DMS53 treated with DMSO at 0.1 percent for 48 hours (cell line): ENCODE measurements at regions not wholly inside any gene's neighbourhood (a gene's known extent, or its start where the extent isn't known, plus 50 kb on each side); places are given as distances from the start of the nearest gene placed in this dataset.
"Not testable (repeated sequence)": the region's sequence is repeated elsewhere in the genome, so short reads cannot be mapped to it uniquely, and the experiment has no call there.

Experiments
- DNase-seq: peaks from one replicate; lab custom pipeline; 2025; ENCODE audit not compliant: unreplicated experiment; lab: John Stamatoyannopoulos, UW

DNA sequence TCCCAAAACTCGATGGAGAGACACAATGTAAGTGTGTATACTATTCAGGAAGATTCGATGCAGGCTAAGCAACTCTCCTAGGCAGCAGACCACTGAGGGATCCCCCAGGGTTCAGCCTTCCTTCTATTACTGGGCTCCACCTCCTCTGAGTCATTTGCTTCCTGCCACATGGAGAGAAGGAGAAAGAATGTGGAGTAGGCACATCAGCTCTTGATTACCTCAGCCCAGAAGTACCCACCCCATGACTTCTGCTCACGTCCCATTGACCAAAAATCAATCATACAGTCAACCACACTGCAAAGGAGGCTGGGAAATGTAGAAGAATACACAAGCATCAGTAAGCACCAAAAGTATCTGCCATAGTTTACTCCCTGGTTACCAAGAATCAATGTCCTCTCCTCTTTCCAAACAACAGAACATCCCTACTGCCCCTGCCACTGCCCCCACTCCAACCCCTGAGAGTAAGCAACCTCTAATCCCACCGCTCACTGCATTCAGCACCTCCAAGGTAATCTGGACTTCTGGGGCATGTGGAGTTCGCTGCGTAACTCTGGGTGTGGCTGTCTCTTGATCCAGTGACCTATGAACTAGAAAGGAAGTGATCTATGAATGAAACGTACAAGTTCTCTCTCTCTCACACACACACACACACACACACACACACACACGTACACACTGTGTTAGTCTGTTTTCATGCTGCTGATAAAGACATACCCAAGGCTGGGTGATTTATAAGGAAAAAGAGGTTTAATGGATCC is 91.2 kb upstream of the C1QTNF7 start:
- DNase-seq, result no peak

DNA sequence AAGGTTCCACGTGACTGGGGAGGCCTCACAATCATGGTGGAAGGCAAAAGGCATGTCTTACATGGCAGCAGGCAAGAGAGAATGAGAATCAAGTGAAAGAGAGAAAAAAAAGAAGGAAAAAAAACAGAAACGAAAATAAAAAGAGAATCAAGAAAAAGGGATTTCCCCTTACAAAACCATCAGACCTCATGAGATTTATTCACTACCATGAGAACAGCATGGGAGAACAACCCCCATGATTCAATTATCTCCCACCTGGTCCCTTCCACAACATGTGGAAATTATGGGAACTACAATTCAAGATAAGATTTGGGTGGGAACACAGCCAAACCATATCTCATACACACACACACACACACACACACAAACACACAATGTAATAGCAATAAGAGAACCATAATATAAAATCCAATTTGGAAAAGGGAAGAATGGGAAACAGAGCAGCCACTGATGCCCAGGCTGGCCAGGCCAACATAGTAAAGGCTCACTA is 90.6 kb upstream of the C1QTNF7 start:
- DNase-seq, result not testable (repeated sequence)

DNA sequence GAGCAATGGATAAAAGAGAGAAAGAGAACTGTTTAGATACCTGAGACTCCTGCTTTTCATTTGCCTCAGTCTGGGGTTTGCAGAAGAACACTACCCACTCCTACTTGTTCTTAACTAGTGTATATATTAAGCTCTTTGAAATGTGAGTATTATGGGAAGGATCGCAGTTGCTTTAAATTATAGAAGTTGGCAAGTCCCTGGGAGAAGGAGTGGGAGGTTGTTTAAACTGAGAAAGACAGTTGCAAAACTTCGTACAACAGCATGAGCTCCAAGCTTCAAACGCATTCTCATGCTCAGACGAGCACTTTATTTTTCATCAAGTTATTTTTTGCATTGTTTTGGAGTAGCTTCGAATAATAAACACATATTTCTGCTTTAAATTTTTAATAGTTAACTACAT is 88.1 kb upstream of the C1QTNF7 start:
- no peak for DNase-seq

DNA sequence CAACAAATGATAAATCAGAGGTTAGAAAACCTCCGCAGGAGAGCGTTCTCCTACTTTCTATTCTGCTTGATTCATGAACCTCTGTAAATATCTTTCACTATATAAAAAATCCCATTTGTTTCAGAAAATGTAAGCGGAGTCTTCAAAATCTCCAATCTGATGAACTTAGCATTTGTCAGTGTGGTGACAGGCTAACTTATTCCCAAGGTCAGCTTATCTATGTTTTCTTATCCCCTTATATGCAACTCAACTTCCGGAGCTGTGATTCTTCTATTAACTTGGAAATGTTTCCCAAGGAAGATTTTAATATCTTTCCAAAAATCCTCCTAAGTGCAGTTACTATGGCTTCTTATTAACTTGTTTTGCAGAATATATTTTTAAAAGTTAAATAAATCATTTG is 87.5 kb upstream of the C1QTNF7 start:
- no peak for DNase-seq

DNA sequence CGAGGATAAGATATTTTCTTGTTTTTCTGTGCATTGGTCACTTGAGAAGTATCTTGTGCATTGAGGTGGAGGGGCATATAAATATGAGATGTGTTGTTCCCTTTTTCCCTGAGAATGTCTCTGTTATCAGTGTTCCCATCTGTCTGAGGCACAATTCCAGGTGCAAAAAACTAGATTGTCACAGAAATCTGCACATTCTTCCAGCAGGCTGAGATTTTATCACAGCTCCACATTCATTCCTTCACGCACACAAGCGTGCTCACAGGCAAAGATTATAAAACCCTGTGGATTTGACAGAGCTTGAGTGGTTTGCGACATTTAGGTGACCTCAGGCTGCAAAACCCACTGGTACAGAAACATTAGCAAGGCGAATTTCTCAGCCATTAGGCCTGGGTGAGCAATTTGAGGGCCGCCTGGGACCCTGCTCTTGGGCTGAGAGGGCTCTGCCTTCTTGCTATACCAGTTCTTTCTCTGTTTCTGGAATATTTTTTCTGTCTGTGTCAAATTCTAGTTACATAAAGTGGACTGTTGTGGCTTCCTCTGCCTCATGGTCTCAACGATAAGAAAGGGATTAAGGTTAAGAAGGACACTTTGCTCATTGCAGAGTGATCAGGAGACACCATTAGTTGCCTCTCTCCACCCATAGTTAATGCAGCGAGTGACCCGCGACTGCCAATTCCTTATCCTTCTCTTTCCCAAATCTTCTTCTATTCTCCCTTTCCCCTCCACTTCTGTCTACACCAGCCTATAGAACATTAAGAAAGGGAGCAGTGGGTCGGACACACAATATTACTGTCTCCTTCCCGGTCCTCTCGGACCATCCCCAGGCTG is 86.7 kb upstream of the C1QTNF7 start:
- DNase-seq, result no peak

DNA sequence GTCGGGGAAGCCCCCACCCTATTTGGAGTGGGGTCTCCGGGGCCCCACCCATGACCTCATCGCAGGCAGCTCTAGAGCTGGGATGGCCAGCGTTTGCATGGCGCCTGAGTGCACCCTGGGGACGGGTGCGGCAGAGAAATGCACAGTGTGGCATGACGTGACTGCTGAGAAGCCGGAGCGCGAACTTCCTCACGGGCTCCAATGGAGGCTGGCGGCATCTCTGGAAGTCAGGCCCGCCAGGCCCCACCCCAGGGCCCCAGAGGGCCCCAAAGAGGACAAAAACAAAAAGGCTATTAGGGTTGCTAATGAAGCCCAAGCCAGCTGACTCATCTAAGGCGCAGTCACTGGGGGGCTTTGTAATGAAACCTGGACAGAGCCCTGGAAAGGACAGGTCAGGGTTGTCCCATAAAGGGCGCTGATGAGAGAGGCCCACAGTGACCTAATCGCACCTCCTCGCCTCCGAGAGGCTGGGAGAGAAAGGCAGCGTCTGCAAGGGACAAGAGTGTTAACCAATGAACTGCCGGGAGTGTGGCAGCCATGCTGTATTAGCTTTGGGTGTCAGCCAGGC is 86.0 kb upstream of the C1QTNF7 start:
- no peak for DNase-seq

DNA sequence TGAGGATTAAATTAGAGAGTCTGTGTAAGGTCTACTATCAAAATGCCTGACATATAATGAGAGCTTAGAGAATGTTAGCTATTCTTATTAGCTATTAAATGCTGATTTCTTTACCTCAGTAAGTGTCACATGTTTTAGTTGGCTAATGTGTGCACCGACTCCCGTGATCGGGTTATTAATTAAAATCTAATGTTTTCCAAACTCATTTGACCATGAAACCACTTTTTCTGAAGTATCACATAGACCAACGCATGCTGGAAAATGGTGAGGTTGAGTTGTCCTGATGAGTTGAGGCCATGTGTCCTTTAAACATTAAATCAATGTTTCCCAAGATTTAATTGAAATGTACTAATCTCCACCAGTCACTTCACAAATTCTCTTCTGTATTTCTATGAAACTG is 84.8 kb upstream of the C1QTNF7 start:
- no peak for DNase-seq

DNA sequence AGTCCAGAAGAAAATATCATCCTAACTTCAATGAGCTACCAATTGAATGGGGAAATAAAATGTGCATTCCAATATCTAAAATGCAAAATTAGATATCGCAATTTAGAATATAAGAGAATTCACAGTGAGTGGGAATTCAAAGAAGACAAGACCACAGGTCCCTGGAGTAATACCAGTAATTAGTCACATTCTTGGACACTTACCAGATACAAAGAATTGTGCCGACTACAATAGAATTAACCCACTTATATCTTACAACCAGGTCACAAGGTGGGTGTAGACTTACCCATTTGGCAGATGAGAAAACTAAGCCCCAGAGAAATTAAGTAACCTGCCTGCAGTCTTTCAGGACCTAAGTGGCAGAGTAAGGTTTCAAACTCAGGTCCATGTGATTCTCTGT is 84.3 kb upstream of the C1QTNF7 start:
- DNase-seq, result no peak

DNA sequence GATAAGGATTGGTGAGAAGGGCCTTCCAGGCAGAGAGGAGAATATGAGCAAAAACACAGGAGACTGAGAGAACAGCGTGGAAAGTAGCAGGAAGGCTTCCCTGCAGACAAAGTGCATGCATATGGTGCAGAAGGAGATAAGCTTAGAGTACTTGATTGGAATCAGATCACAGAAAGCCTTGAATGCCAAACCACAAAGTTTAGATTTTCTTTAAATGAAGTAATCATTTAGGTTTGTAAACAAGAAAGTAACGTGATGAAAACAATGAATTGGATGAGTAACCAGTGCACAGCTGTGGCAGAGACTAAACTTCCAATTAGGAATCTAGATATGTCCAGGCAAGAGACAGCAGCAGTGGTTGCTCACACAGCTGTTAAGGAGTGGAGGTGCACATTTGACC is 83.8 kb upstream of the C1QTNF7 start:
- no peak for DNase-seq

DNA sequence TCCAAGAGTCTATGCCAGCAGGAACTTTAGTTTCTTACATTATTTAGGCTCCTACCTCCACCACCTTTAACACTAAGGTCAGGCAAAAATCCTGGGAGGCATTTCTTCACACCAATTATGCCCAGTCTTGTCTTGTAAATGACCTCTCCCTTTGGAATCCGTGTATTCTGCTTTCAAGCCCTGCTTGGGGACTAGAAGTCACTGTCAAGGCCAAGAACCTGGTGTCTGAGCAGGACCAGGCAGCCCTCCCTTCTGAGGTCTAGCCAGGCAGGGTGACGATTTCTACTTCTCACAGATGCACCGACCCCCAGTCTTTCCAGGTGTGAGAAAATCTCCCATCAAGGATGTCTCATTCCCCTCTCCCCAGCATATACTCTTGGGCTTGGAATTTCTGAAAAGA is 82.7 kb upstream of the C1QTNF7 start:
- no peak for DNase-seq

DNA sequence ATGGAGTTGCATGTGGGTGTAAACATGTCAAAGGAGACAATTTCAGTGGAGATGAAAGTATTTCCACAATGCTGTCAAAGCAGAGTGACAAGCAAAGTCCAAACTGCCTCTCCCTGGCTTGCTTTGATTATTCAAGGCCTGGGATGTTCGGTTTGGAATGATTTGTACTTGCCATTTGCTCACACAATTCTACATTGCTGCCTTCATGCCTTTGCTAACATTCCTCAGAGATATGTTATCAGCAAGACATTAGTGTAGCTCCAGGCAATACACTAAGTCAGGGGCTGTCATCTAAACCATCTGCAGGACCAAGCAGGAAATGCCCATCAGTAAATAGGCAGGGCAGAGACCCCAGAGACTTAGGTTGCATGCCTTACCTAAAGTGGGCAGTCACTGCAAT is 79.6 kb upstream of the C1QTNF7 start:
- DNase-seq, result no peak

DNA sequence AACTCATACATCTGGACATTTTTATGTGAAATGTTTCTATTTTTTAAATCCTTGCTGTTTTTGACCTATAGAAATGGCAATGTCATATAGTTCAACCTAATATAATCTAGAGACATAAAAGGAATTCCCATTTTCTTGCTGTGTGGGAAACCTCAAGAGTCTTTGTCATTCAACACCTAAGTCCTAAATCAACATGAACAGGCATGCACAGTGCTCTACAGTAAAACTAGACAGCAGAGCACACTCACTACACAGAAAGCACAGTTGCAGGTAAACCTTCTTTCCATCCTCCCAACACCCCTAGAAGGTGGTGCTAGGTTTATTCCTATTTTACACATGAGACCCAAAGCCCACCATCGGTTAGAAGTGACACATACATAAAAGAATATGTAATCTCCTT is 79.1 kb upstream of the C1QTNF7 start:
- no peak for DNase-seq

DNA sequence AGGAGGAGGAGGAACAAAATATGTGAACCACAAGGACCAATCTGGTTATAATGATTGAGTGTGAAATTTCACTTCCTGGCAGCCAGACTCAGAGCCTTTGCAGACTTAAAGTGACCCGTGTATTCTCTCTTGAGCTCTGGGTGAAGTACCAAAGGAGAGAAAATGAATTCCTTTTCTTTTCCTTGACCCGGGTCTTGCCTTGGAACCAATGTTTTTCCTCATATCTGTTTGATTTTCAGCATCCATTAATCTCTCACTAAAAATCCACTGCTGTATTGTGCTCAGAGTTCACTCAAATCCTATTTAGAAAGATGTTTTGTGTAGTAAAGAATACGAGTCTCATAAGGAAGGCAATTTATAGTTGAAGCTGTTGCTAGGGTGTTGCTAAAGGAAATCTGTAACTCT is 78.3 kb upstream of the C1QTNF7 start:
- no peak for DNase-seq

DNA sequence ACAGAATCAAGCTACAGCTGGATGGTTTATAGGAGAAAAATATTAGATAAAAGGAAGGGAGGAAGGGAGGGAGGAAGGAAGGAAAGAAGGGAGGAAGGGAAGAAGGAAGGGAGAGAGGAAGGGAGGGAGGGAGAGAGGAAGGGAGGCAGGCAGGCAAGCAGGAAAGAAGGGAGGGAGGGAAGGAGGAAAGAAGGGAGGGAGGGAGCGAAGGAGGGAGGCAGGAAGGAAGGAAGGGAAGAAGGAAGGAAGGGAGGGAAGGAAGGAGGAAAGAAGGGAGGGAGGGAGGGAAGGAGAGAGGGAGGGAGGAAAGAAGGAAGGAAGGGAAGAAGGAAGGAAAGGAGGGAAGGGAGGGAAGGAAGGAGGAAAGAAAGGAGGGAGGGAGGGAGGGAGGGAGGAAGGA is 77.9 kb upstream of the C1QTNF7 start:
- no peak for DNase-seq

DNA sequence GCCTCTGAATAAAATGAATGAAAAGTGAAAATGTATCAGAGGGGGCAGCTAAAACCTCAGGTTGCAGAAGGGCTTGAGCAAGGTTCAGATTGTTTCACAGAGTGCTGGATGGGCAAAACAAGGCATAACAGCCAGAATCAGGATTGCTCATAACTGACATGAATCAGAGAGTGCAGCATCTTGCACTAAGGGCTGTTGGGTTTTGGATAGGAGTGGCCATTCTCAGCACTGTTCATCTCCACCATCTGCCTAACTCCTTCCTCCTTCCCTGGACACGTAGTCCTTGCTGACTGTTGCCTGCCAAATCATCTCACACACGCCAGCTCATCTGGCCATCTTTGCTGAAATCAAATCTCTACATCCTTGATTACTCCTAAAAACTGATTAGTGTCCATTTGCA is 75.3 kb upstream of the C1QTNF7 start:
- no peak for DNase-seq

DNA sequence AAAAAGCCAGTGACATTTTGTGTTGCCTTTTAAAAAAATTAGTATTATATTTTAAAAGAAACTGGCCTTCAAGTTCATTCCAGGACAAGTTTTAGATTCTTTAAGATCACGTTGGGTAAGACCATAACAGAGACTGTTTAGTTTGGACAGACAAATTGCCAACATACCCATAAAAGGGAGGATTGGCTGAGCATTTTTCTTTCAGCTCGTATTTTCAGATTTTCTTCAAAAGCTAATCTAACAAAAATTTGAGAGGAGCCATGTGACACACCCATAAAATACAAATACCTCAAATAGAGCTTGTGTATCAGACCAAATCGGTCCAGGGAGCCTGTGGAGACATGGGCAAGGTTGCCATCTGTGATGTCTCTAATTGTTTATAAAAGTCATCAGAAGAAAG is 74.6 kb upstream of the C1QTNF7 start:
- DNase-seq, result no peak

DNA sequence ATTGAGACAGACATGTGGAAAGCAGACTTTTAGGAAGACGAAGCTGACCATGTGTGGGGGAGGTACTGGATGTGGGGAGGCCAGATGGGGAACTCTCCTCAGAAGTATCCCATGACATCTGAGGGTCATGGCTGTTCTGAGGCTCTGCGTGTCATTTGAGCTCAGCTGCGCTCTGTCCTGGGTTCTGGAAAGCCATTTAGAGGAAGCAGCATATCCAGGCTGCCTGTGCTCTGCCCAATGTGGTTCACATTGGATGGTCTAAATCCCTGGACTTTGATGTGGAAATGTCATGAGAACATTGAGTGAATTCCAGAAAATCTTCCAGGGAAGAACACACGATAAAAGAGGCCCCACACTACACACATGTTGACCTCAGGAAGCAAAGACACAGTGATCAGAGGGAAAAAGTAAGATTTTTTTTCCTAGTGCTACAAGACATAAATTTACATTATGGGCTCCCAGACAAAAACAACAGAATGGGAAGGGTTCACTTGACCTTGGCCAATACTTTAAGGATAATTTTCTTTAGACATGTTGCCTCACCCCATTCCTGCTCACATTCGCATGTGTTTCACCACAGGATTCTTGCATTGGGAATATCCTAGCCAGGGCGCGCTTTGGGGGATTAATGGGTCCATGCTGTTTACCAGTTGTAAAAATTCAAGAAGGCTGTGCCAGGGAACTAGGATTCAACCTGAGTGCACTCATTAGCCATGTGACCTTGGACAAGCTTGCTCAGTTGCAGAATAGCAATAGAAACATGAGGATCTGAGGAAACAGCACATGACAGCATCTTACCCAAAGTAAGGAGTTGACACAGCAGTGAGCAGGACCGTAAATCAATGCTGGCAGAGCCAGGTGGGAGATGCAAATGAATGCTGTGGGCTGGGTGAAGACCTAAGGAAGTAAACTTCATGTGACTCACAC is 73.2 kb upstream of the C1QTNF7 start:
- no peak for DNase-seq

DNA sequence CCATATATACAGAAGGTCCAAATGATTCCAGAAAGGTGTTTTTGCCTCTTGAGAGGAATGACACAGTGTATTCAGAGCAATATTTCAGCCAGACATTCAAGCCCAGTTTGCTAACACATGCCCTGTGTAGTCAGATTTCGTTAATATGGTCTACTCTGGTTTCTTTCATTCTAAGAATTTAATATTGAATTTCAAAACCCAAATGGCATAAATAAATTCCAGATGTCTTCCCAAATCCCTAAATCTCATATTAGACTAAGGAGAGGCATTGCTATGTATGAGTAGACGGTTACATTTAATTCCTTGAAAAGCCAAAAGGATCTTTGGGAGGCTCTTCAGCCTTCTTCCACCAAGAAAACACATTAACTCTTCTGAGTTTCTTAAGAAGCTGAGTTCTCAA is 66.3 kb upstream of the C1QTNF7 start:
- DNase-seq, result no peak

DNA sequence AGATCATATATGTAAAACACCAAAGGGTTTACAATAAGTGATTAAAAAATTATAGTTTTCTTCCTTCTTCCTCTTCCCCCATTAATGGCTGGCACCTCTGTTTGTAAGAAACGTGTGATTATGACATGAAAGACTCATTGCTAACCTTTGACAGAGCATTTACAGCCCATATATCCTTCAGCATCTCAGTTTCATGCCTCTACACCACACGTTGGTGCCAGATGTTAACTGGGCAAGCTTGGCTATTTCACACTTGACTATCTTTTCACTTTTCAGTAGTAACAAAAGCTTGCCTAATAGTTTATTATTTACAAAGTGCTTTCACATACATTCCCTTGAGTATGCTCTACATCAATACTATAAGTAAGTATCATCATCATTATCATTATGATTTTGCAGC is 65.3 kb upstream of the C1QTNF7 start:
- DNase-seq, result no peak

DNA sequence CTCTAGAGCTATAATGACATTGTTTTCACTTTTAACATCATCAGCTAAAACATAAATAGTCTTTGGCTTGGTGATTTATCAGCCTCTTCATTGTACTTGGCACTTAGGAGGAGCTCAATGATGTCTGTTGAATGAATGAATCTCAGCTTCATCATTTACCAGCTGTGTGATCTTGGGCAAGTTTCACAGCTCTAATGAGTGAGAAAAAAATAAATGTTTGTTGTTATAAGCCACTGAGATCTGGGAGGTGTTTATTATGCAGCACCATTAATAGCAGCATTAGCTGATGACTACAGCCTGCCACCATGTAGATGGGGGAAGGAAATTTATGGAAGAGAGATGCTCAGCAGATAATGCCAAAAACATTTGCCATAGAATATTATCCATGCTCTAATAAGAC is 63.6 kb upstream of the C1QTNF7 start:
- no peak for DNase-seq

DNA sequence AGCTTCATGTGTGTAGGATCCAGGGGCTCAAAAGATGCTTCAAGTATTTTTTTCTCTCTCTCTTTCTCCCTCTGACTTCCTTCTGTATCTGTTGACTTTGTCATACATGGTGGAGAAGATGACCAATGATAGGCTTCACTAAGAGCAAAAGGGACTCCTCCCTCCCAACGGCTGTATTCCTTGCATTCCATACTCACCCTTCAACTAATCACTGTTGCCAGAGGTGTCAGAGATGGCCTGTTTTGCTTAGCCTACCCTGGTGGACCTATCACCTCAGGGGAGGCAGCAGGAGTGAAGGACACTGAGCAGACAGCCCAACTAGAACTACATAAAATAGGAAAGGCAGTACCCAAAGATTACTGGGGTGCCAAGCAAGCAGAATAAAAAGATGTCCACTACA is 62.2 kb upstream of the C1QTNF7 start:
- no peak for DNase-seq
